ENCODE measurements at regions not wholly inside any gene's neighbourhood (a gene's known extent, or its start where the extent isn't known, plus 50 kb on each side); places are given as distances from the start of the nearest gene placed in this dataset.

DNA sequence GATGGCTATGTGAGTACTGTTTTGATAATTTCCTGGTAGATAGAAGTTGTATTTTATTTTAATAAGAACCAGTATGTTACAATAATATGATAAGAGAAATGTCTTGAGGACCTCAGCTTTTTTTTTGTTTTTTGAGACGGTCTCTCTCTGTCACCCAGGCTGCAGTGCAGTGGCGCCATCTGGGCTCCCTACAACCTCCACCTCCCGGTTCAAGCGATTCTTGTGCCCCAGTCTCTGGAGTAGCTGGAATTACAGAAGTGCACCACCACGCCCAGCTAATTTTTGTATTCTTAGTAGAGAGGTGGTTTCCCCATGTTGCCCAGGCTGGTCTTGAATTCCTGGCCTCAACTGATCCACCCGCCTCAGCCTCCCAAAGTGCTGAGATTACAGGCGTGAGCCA, 968.1 kb upstream of the ADGRL4 start:
- H3K4me1 ChIP-seq (ENCODE audit: insufficient read depth, low read length): no peaks in the 10 kb centered on the region
- H3K27ac Mint-ChIP-seq: no peak overlapping the region
- H3K9me3 ChIP-seq (ENCODE audit: control insufficient read depth in 1 of 2, insufficient read depth in 1 of 2, low read length in 2 of 2): peaks cover 0 to 4% of the 10 kb centered on the region in 2 experiments
- no peaks in the 10 kb centered on the region for H3K27me3 Mint-ChIP-seq
- H3K4me1 Mint-ChIP-seq (ENCODE audit: low read depth): no peaks in the 10 kb centered on the region
- CTCF ChIA-PET: no interaction called here
- H3K4me3 Mint-ChIP-seq: no peak overlapping the region
- intact Hi-C loops (cut with DNase I, micrococcal nuclease): no loop called here
- no peaks in the 10 kb centered on the region for H3K36me3 Mint-ChIP-seq (ENCODE audit: low read depth)
- no peak for ATAC-seq (ENCODE audit: poor library complexity)
- POLR2A ChIA-PET: no interaction called here
- no peaks in the 10 kb centered on the region for H3K27me3 ChIP-seq (ENCODE audit: control insufficient read depth in 1 of 2, insufficient read depth in 2 of 2, low read length in 2 of 2)
- TF ChIP-seq CTCF (IDR thresholded peaks at IDR 0.05): no peak
- DNase-seq: no peak
- peaks cover 6% of the 10 kb centered on the region for H3K9me3 Mint-ChIP-seq
- H3K27ac ChIP-seq (ENCODE audit: low read depth in 1 of 2, low read length in 2 of 2): no peak overlapping the region
- no peaks in the 10 kb centered on the region for H3K36me3 ChIP-seq (ENCODE audit: insufficient read depth, low read length)
- H3K4me3 ChIP-seq (ENCODE audit: low read length): no peak overlapping the region

DNA sequence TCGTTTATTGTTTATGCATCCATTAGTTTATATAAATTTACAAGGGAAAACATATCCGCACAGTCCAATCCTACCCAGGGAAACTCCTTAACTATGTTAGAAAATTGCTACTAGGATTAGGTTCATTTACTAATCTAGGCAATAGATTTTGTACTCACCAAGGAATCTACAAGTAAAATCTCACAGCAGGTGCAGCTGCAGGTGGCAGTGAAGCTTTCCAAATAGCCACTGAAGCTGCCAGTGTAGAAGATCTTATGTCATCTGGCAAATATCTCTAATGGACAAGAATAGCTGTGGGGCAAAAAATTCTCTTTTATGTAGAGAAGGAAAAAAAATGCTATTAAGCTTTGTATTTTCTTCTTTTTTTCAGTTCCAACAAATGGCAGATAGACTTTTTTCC, 963.4 kb upstream of the ADGRL4 start:
- no peak overlapping the region for H3K27ac ChIP-seq (ENCODE audit: low read depth in 1 of 2, low read length in 2 of 2)
- ChIA-PET CTCF (no interaction called here), POLR2A (no interaction called here)
- Mint-ChIP-seq H3K27me3 (no peaks in the 10 kb centered on the region), H3K4me1 (ENCODE audit: low read depth) (no peaks in the 10 kb centered on the region), H3K27ac (no peak overlapping the region), H3K36me3 (ENCODE audit: low read depth) (no peaks in the 10 kb centered on the region), H3K4me3 (no peak overlapping the region), H3K9me3 (peaks cover 18% of the 10 kb centered on the region)
- ATAC-seq (ENCODE audit: poor library complexity): no peak
- peaks cover 4 to 7% of the 10 kb centered on the region in 2 experiments for H3K9me3 ChIP-seq (ENCODE audit: control insufficient read depth in 1 of 2, insufficient read depth in 1 of 2, low read length in 2 of 2)
- DNase-seq: no peak
- no peaks in the 10 kb centered on the region for H3K36me3 ChIP-seq (ENCODE audit: insufficient read depth, low read length)
- no peaks in the 10 kb centered on the region for H3K27me3 ChIP-seq (ENCODE audit: control insufficient read depth in 1 of 2, insufficient read depth in 2 of 2, low read length in 2 of 2)
- TF ChIP-seq CTCF (IDR thresholded peaks at IDR 0.05): no peak
- H3K4me1 ChIP-seq (ENCODE audit: insufficient read depth, low read length): no peaks in the 10 kb centered on the region
- H3K4me3 ChIP-seq (ENCODE audit: low read length): no peak overlapping the region
- intact Hi-C loops (cut with DNase I, micrococcal nuclease): no loop called here

GRCh38 chr1:79966438-79966837, 959.9 kb upstream of the ADGRL4 start:
- no peaks in the 10 kb centered on the region for H3K27me3 ChIP-seq (ENCODE audit: control insufficient read depth in 1 of 2, insufficient read depth in 2 of 2, low read length in 2 of 2)
- DNase-seq: no peak
- CTCF ChIA-PET: no interaction called here
- H3K36me3 Mint-ChIP-seq (ENCODE audit: low read depth): no peaks in the 10 kb centered on the region
- peaks cover 3 to 4% of the 10 kb centered on the region in 2 experiments for H3K9me3 ChIP-seq (ENCODE audit: control insufficient read depth in 1 of 2, insufficient read depth in 1 of 2, low read length in 2 of 2)
- no peak overlapping the region for H3K4me3 Mint-ChIP-seq
- no peak overlapping the region for H3K4me3 ChIP-seq (ENCODE audit: low read length)
- H3K4me1 Mint-ChIP-seq (ENCODE audit: low read depth): no peaks in the 10 kb centered on the region
- peaks cover 28% of the 10 kb centered on the region for H3K9me3 Mint-ChIP-seq
- no peaks in the 10 kb centered on the region for H3K27me3 Mint-ChIP-seq
- no peak for ATAC-seq (ENCODE audit: poor library complexity)
- H3K27ac Mint-ChIP-seq: no peak overlapping the region
- POLR2A ChIA-PET: no interaction called here
- TF ChIP-seq CTCF (IDR thresholded peaks at IDR 0.05): no peak
- H3K27ac ChIP-seq (ENCODE audit: low read depth in 1 of 2, low read length in 2 of 2): no peak overlapping the region
- no peaks in the 10 kb centered on the region for H3K4me1 ChIP-seq (ENCODE audit: insufficient read depth, low read length)
- intact Hi-C loops (cut with DNase I, micrococcal nuclease): no loop called here
- no peaks in the 10 kb centered on the region for H3K36me3 ChIP-seq (ENCODE audit: insufficient read depth, low read length)
